G401 (cell line): ENCODE measurements at regions not wholly inside any gene's neighbourhood (a gene's known extent, or its start where the extent isn't known, plus 50 kb on each side); places are given as distances from the start of the nearest gene placed in this dataset.

Experiments
- DNase-seq: peaks from one replicate; pipeline ENCODE4 v3.0.0-alpha.2; 2015; ENCODE audit warnings: low spot score
- in situ Hi-C: cut with HindIII; loops from 2 replicates; pipeline ENCODE4 v1.10.0; 2016; ENCODE audit warnings: low sequenced_read_pairs, mixed read lengths

DNA sequence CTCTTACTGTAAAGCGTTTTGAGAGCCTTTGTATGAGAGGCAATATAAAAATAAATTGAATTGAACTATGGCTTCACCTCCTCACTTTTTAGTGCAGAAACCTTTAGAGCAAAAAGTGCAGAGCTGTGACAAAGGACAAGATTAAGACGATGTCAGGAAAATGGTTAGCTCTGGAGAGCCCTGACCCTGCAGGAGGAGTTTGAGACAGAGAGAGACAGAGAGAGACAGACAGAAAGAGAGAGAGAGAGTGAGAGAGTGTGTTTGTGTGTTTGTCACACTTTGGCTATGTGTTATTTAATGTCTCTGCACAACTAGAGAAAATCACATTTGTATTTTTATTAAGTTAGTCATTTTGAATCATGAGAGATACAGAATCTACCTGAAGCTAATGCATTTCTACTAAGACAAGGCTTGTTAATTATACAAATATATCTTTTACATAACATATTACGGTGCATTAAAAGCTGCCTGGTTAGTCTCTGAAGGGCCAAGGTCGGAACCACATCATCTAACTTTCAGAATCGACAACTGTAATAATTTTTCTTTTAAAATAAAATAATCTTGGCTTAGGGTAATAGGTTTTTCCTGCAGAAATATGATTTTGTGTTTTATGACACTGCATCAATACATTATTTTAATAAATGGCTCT lies 423.5 kb upstream of the ZEB2 start:
- in situ Hi-C loops = no loop called here
- DNase-seq = no peak

DNA sequence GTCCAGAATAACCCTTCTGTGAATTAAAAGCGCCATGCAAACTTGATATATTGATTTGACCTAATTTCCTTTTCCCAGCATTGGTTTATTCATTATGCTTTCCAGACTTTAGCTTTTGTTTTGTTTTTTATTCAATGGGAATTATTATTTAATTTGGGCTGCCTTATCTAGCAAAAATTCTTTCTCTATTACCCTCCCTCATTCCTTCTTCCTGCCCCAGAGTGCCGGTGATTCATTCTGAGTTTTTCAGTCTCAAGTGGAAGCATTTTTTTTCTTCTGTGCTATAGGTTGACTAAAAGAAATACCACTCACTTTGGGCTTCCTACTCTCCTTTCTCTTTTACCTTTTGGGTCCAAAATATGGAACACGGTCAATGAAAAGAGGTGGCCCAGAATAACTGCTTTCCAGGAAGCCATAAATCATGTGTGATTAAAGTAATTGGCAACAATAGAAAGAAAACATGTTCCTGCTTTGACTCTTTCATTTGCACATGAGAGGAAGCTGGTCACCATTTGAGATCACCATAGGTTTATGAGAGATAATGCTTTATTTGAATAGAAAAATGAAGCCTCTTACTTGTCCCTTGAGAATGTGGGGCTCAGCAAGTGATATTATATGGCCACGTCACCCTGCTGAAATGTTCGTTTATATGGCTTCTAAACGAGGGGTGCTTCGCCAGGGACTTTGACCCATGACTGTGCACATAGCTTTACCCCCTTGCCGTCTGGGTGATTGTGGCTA lies 422.8 kb upstream of the ZEB2 start:
- in situ Hi-C loops = no loop called here
- no peak for DNase-seq

DNA sequence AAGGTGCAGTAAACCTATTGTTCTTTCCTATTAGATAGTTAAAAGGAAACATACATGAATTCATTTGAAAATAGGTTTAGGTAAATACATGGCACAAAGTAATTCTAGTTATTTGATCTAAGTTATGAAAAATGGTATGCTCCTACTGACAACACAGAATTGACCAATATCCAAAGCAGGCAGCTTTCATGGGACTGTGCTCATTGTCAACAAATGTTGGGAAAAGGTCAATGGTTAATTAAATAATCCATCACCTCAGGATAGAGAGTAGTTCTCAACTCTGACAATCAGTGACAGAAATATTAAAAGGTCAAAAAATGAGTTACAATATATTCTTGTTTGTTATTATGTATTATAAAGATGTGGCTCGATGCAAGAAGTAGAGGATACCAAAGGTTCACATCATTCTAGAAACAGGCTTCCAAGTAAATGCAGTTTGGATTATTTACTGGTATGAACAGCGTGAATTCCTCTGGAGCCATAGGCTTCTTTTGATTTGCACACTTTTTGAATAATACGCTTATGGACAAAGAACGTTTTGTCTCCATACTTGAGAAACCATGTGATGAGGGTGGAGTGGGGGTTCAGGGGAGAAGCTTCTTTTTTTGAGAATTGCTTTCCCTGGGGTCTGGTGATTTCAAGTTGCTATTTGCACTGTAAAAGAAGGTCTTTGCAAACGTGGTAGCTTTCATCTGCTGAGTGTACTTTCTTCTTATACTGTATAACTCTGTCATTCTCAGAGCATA lies 422.0 kb upstream of the ZEB2 start:
- in situ Hi-C loops = no loop called here
- DNase-seq = no peak

DNA sequence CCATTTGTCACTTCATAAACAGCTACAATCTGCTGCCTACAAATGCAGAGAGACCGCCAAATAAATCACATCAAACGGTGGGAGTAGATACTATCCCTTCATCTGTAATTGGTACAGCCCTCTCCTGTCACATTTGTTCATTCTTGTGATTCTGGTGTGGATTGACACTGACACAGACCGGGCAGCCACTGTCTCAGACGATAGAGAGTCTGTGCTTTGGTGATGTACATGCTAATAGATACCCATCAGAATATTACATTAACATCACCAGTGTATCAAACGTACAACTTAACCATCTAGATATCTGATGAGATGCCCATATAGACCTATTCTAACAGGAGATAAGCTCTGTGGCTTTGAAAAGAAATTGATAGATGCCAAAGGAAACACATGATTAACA lies 419.7 kb upstream of the ZEB2 start:
- DNase-seq = no peak
- in situ Hi-C loops = no loop called here

DNA sequence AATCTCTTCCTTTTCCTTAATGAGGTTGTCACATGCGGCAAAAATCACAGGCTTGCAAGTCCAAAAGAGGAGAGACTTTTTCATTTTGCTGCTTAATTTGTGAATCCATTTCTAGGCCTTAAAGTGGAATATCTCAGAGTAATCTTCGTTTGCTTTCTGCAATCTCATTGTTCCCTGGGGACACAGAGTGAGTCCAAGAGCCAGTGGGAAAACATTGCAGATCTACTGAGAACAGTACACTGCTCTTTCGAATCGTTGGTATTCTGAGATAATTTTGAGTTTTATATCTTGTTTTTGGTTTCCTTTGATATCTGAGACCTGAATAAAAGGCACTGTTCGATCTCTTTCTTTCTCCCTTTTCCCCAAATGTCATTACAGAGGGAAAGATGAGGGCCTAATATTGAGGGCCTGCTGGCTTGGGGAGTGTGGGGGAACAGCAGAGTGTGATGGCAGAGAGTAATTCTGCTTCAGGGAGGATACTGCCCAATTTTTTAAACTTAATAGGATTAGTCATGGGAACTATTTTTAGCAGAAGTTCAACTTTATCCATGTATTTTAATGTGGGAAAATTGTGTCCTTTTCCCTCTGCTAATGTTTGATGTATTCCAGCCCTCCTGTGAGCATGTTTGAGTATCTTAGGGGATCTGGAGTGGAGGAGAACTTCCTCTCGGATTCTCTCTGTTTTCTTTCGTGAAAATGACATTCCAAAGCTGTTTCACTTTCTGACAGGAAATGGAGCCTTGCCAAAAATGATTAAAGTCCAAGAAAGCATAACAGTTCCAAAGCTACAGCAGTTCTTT lies 418.2 kb upstream of the ZEB2 start:
- in situ Hi-C loops = no loop called here

DNA sequence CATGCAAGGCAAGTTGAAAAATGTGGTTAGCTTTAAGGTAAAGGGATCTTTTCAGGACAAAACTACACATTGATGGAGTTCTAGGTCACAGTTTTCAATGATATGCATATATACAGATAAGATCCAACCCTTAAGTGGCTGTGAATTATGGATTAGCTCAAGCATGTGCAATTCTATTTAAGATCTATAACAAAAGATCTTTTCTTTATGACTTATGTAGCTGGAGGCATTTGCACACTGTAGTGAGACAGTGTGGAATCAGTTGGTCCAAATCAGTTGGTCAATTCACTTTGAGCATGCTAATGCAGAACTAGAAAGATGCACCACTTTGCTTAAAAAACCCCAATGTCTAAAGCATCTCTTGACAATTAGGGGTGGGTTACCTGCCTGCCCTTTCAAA lies 417.1 kb upstream of the ZEB2 start:
- DNase-seq = no peak
- in situ Hi-C loops = no loop called here

More for the DNA sequence above, 418.2 kb upstream of the ZEB2 start:
- peak; percentile 2 for DNase-seq

DNA sequence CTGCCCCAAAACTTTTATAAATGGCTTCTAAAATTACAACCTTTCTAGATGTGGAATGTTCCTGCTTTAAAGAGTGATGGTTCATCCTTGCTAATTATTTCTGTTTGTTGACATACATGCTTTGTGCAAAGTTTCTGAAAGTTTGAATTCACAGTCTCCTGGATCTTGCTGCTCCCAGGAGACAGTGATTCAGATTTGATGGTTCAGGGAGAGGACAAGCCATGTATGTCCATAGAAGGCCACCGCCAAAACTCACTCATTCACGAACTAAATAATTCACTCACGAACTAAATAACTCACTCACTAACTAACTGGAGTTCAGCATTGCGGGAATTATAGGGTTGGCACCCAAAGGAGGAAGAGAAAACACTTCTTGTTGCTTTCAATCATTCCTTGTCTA lies 416.5 kb upstream of the ZEB2 start:
- in situ Hi-C loops = no loop called here
- no peak for DNase-seq

DNA sequence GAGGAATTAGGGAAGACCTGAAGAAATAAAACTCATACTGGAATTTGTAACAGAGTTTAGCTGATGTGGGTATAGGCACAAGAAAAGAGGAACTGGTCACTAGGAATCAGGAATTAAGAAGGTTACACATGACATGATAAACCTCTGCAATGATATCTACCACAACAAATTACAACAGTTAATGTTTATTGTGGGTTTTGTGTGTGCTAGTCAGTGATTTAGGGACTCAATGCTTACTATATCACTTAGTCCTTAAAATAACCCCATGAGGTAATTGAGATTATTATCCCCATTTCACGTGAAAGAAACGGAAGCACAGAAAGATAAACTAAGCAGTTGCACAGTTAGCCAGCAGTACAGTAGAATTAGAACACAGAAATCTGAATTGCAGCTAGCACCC lies 415.8 kb upstream of the ZEB2 start:
- in situ Hi-C loops = no loop called here
- DNase-seq = no peak

DNA sequence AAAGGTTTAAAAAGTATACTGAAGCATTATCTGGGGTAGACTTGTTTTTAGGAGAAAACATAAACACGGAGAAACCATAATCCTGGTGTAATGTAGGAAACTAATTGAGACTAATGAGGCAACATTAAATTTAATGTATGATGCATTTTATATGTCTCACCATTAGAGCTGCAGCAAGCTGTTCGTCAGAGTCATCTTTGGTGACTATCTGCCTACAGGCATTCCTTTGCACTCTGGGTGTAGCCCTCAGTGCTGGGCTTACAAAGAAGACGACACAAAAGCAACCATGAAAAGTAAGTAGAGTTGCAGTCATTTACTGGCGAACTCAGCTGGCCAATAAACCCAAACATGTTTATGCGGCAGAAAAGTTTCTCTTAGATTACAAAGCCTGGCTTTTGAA lies 415.3 kb upstream of the ZEB2 start:
- no peak for DNase-seq
- in situ Hi-C loops = no loop called here

DNA sequence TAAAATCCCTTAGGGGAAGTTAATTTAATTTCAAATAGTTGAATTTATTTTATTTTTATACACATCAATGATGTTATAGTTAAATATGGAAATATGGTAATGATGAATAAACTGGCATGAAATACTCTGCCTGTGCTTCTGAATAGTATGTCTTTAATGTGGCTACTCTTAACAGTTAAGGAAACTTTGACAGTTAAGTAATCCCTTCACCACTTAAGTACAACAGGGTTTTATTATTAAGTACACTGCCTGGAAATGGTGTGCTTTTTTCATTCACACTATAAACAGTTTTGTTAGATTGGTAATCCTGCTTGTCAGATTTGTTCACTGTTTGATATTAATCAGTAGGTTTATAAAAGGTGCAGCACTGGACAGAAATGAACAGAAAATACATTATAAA lies 412.0 kb upstream of the ZEB2 start:
- in situ Hi-C loops = no loop called here
- DNase-seq = no peak

DNA sequence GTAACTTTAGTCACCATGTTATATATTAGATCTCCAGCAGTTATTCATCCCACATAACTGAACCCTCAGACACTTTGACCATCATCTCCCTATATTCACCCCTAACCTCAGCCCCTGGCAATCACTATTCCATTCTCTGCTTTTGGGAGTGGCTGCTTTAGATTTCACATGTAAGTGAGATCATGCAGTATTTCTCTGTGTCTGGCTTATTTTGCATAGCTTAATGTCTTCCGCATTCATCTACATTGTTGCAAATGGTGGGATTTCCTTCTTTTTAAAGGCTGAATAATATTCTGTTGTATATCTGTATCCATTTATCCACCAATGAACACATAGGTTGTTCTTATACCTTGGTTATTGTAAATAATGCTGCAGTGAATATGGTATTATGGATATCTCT lies 411.6 kb upstream of the ZEB2 start:
- DNase-seq = no peak
- in situ Hi-C loops = no loop called here

DNA sequence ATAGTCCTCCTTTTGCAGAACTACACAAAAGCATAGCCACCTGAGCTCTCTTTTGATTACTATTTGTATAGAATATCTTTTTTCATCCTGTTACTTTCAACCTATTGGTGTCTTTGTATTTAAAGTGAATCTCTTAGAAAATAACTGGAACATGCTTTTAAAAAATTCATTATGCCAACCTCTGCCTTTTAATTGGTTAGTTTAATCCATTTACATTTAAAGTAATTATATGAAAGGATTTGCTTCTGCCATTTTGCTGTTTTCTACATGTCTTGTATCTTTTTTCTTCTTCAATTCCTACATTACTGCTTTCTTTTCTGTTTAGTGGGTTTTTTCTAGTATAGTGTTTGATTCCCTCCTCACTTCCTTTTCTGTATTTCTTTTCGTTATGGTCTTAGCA lies 407.5 kb upstream of the ZEB2 start:
- no peak for DNase-seq
- in situ Hi-C loops = no loop called here

DNA sequence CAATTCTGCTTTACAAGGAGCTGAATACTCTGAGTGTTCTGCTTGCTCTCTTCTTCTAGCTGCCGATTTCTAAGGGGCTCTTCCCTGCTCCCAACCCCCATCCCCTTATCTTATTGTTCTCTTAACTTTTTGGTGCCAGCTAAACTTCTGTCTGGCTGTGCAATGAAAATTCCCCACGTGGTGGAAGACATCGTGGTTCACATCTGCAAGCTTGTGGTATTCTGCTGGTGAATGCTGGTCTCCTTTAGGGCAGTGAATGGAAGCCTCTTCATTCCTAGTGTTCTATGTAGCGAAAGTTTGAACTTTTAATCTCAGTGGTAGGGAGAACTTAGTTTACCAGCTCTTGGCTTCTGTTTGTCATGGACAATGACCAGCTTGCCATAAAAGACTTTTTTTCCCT lies 406.0 kb upstream of the ZEB2 start:
- in situ Hi-C loops = no loop called here
- no peak for DNase-seq

DNA sequence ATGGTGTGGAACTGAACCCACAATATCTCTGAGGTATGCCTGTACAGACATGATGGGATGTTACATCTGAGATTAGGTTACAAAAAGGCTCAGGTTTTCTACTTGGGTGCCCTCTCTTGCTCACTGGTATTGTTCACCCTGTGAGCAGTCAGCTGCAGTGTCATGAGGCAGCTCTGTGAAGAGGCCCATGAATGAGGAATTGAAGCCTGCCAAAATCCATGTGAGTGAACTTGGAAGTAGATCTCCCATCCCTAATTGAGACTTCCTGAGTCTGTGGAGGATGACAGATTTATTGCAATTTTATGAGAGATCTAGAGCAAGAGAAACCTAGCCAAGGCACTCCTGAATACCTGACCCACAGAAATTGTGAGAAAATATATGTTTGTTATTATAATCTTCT lies 404.9 kb upstream of the ZEB2 start:
- in situ Hi-C loops = no loop called here

DNA sequence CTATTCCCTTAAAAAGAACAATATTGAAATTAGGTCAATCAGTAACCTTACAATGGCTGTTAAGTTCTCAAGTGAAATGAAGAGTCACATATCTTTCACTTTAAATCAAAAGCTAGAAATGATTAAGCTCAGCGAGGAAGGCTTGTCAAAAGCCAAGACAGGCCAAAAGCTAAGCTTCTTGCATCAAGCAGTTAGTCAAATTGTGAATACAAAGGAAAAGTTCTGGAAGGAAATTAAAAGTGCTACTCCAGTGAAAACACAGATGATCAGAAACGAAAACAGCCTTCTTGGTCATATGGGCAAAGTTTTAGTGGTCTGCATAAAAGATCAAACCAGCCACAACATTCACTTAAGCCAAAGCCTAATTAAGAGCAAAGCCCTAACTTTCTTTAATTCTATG lies 402.6 kb upstream of the ZEB2 start:
- no peak for DNase-seq
- in situ Hi-C loops = no loop called here

More for the DNA sequence above, 404.9 kb upstream of the ZEB2 start:
- no peak for DNase-seq

DNA sequence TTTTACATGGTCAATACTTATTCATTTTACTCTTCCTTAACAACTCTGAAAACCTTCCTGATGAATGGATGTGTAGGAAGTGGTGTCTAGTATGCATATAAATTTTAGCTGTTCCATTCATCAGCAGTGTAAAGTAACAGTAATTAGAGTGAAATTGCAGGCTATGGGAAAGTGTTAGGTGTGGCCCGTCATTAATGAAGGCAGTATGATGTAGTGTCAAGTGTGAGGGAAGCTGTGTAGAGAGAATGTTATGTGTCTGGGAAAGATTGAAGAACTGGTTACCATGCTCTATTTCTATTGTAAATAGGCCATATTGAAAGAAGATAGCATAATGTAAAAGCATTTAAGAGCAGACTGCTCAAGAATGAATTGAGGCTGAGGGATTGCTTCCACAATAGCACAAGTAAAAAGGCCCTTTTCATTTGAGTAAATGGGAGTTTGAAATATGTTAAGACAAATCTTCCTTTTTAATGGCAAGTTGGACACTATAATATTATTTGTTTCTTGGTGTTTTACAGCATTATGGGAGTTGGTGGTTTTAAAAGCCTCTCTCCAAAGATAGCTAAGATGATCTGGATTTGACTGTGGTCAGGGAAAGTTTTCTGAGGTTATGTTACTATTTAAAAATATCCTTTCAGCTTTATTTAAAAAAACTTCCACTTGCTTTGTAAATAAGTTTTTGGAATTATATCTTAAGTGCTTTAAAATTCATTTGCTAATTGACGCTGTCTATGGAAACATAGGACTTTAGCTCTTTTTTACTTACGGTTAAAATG lies 401.0 kb upstream of the ZEB2 start:
- in situ Hi-C loops = no loop called here
- DNase-seq = no peak

DNA sequence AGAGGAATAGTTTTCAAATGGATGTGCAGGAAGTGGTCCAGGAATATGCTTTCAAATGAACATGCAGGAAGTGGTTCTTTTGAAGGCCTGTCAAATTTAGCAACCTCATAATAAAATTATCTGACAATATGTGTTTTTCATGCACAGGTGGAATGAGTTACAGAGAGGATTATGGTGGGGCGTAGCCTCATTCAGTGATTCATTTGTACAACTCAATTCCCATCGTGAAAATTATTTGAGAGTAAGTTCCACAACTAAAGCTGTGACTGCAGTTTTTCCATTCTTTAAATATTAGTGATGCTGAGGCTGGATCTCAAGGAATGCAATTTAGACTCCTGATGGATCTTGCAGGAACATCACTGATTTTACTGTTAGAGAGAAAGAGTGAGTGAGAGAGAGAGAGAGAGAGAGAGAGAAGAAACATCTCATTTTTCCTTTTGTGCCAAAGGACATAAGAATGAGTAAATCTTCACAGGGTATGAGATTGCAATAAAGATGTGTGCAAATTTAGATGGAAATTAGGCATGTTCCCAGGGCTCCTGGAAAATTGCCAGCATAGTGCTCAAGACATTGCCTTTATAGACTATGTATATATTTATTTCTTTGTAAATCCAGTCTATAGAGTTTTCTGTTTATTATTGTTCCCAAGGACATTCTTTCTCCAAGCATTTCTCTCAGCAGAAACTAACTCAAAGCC lies 394.9 kb upstream of the ZEB2 start:
- no peak for DNase-seq
- in situ Hi-C loops = no loop called here

DNA sequence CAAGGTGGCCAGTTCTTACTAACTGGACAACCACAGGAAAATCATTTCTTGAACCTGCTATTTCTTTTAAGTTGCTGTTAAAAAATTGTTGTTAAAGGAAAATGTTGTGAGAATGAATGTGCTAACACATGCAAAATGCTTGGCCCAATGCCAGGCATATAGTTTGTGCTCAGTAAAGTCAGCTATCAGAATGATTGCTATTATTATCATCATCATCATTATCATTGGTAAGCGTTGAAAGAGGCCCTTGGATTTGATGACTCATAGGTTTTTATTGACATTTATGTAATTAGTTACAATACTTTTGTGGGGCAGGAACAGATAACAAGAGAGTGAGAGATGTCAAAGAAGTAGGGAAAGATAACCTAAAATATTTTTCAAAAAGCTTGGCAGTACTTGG lies 394.2 kb upstream of the ZEB2 start:
- in situ Hi-C loops = no loop called here
- no peak for DNase-seq

DNA sequence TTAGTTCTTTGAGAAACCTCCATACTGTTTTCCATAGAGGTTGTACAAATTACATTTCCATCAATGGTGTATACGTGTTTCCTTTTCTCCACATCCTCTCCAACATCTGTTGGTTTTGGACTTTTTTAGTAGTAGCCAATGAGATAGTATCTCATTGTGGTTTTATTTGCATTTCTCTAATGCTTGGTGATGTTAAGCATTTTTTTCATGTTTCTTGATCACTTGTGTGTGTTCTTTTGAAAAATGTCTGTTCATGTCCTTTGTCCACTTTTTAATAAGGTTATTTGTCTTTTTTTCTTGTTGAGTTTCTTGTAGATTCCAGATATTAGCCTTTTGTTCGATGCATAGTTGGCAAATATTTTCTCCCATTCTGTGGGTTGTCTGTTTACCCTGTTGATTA lies 392.3 kb upstream of the ZEB2 start:
- in situ Hi-C loops = no loop called here
- DNase-seq = no peak
